ENCODE measurements at regions not wholly inside any gene's neighbourhood (a gene's known extent, or its start where the extent isn't known, plus 50 kb on each side); places are given as distances from the start of the nearest gene placed in this dataset.

DNA sequence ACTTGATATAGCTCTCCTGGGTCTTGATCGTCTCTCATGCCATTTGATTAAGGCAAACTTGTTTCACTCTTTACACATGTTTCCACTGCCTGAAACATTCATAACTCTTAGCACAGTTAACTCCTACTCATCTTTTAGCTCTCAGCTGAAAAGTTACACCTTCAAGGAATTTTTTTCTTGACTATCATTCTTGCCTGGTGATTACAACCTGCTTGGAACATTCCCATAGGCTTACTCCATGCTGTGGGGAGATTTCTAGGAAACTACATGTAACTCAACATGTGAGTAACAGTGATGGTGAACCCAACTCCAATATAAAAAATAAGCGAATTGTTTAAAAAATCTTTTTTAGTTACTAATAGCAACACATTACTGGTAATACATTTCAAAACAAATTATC, 224.1 kb upstream of the MPDZ start:
- TF ChIP-seq, protein P1, sequence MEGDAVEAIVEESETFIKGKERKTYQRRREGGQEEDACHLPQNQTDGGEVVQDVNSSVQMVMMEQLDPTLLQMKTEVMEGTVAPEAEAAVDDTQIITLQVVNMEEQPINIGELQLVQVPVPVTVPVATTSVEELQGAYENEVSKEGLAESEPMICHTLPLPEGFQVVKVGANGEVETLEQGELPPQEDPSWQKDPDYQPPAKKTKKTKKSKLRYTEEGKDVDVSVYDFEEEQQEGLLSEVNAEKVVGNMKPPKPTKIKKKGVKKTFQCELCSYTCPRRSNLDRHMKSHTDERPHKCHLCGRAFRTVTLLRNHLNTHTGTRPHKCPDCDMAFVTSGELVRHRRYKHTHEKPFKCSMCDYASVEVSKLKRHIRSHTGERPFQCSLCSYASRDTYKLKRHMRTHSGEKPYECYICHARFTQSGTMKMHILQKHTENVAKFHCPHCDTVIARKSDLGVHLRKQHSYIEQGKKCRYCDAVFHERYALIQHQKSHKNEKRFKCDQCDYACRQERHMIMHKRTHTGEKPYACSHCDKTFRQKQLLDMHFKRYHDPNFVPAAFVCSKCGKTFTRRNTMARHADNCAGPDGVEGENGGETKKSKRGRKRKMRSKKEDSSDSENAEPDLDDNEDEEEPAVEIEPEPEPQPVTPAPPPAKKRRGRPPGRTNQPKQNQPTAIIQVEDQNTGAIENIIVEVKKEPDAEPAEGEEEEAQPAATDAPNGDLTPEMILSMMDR (IDR thresholded peaks at IDR 0.05) = no peak
- no peak for TF ChIP-seq POLR2AphosphoS5 (IDR thresholded peaks at IDR 0.05)

All from suprapubic skin (tissue), 3 donors.